Activated naive CD4-positive, alpha-beta T cell treated with anti-CD3 and anti-CD28 coated beads, Interleukin-2, amount 50 U/mL, for 16 hours (primary cell): ENCODE measurements at regions not wholly inside any gene's neighbourhood (a gene's known extent, or its start where the extent isn't known, plus 50 kb on each side); places are given as distances from the start of the nearest gene placed in this dataset.
"Not testable (repeated sequence)": the region's sequence is repeated elsewhere in the genome, so short reads cannot be mapped to it uniquely, and the experiment has no call there.

Experiments
- DNase-seq: peaks from one replicate; pipeline ENCODE4 v3.0.0-alpha.2; 2020

DNA sequence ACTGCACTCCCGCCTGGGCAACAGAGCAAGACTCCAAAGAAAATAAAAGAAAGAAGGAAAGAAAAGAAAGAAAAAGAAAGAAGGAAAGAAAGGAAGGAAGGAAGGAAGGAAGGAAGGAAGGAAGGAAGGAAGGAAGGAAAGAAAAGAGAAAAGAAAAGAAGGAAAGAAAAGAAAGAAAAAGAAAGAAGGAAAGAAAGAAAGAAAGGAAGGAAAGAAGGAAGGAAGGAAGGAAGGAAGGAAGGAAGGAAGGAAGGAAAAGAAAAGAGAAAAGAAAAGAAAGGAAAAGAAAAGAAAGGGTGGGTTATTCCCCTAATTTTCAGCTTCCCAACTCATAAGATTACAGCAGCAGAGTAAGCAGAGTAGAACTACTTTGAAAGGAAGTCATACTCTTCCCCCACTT, 64.4 kb downstream of the TMEM200C start:
- not testable (repeated sequence) for DNase-seq

GRCh38 chr18:5828913-5829312, 66.4 kb downstream of the TMEM200C start:
- no peak for DNase-seq

DNA sequence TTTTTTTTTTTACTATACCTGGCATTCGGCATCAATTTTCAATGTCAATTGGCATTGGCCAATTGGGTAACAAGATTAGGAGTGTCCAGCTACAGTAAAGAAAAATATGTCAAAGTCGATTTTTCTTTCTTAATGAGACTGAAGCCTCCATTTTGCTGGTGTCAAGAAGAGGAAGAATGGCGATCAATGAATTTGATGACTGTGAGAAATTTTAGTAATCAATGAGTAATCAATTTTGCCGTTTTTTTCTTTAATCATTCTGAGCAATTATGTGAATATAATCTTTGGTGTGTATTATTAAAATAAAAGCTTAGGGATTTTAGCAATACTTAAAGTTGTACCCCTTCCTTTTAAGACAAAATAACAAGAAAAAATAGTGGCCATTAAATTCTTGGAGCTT, 69.7 kb downstream of the TMEM200C start:
- no peak for DNase-seq

- no peak for DNase-seq
Measured at GRCh38 chr18:5824370-5824984, 70.8 kb downstream of the TMEM200C start.

DNA sequence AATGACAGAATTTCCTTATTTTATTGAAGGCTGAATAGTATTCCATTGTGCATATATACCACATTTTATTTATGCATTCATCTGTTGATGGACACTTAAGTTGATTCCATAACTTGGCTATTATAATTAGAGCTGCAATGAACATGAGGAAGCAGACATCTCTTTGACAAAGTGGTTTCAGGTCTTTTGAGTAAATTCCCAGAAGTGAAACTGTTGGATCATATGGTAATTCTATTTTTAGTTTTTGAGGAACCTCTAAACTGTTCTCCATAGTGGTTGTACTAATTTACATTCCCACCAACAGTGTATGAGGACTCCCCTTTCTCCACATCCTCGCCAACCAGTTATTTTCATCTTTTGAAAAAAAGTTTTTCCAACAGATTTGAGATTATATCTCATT, 77.5 kb downstream of the TMEM200C start:
- no peak for DNase-seq

GRCh38 chr18:5806860-5807259, 88.5 kb downstream of the TMEM200C start:
- no peak for DNase-seq

DNA sequence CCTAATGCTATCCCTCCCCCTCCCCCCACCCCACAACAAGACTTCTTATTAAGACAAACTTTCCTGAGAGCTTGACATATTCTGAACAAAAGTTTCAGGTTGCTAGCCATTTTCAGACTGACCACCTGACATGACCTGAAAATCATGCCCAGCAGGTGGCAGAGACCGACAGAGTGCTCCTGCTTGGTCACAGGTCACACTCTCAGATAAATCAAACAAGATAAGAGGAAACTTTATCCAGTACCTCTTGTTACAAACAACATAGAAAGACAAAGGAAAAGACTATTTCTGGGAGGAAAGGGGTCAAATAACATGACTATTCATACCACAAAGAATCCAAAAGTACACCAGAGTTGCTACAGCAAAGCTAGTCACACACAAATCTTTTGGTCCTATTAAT, 107.4 kb downstream of the TMEM200C start:
- no peak for DNase-seq

DNA sequence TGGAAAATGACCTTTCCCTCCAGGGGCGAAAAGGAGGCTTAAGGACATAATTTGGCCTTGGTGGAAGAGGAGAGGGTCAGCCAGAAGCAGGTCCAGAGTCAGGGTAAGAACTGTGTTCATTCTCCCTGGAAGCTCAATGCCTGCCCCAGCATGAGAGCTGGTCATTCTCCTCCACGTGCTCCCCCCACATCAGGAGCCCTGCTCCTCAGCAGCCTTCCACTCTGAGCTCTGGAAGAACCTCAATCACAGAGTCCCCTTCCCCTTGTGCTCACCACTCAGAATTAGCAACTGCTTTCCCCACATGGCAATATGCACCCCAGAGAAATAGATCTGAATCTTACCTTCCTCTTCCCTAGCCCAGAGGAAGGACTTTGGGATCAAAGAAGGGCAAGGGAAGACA, 115.4 kb downstream of the TMEM200C start:
- no peak for DNase-seq

DNA sequence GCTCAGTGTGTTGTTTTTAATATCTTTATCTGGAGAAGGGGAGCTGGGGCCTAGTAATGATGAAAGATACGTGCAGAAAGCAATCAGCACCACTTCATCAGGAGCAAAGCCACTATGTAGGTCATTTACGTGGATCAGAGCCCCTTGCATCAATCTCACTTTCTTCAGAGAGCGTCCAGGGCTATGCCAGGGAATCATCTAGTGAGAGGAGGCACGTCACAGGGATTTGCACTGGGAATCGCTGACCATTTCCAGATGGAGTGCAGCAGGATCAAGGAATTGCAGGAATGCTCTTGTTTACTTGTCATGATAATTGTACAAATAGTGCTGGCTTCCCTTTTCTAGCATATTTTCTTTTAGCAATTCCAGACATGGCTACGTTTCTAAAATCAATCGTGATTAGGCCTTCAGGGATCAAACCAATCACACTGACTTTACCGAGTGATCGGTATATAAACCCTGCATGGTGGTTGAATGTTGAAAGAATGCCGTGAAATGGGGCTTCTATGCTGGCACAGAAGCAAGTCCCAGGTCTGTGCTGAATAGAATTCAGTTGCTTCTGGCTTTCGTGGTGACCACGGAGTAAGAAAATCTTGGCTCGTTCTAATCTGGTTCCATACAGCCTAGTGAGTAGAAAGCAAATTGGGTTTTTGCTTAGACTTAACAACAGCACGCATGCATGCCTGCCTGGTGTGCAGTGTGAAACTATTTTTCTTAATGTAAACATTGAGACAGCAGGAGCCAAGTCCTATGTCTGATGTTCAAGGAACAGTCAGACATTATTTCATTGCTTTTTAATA, 122.8 kb downstream of the TMEM200C start:
- DNase-seq, result no peak

DNA sequence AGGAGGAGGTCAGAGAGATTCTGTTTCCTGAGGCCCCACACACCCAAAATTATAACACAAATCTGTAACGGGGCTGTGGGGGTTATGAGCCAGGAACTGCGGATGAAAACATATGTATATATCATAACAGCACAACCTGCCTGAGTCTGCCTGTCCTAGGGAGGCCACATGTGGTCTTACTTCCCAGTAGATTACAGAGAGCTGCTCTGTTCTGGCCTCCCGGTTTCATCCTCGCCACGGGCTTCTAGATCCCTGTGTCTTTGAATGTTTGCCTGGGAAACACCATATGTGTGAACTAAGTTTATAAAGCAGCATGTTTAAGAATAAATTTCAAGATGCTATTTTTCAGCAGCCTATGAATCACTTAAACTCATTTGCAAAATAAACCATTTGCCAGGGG, 124.0 kb downstream of the TMEM200C start:
- no peak for DNase-seq

GRCh38 chr18:5770176-5770575, 125.1 kb downstream of the TMEM200C start:
- no peak for DNase-seq

DNA sequence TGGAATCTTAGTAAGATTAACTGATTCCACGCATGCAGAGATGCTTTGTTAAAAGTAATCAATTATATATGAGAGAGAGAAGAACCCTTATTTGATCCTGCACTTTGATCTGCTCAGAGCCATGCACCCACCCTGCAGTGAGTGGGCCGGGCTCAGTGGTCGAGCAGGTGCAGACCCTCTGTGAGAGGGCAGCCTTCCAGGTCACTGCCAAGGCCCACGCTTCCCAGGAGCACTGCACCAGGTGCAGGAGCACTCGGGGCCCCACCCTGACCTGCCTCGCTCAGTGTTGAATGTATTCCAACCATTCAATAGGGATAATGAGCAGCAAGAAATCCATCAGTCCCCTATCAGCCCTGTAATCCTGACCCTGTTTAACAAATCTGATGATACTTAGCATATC, 126.9 kb downstream of the TMEM200C start:
- no peak for DNase-seq

GRCh38 chr18:5759194-5759593, 136.1 kb downstream of the TMEM200C start:
- DNase-seq, result no peak

DNA sequence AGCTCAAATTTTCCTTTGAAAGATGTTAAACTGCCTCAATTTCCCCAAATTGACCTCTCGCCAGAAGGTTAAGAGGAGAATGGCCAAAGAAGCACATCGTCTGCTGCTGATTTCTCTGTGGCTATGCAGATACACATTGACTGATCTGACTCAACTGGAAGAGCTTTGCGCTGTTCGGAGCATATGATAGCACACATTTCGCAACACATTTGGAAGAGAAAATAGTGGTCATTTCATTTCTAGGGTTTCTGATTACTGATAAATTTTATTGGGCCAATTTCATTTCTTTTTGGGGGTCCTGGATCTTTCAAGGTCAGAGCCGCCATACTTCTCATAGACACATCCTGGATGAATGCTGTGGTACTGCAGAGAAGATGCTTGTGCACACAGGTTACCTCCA, 138.5 kb downstream of the TMEM200C start:
- DNase-seq, result no peak

DNA sequence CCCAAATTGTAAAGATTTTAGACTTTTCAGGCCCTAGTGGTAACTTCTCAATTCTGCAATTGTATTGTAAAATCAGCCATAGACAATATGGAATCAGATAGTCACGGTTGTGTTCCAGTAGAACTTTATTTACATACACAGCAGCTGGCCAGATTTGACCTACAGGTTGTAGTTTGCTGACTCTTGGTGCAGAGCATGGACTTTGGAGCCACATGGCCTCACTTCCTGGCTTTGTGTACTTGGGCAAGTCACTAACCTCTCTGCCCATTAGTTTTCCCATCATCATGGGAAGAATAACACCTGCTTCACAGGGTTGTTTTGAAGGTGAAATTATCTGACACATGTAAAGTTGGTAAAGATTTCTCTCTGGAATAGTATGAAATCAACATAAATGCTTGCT, 147.6 kb downstream of the TMEM200C start:
- DNase-seq, result no peak

- no peak for DNase-seq
Measured at GRCh38 chr18:5746844-5747243, 148.5 kb downstream of the TMEM200C start.

GRCh38 chr18:5744659-5745058, 150.7 kb downstream of the TMEM200C start:
- no peak for DNase-seq

- DNase-seq, result no peak
Measured at GRCh38 chr18:5738526-5738925, 156.8 kb downstream of the TMEM200C start.

GRCh38 chr18:5732318-5732717, 163.0 kb downstream of the TMEM200C start:
- DNase-seq, result no peak

- no peak for DNase-seq
Measured at GRCh38 chr18:5729983-5730699, 165.2 kb downstream of the TMEM200C start.

DNA sequence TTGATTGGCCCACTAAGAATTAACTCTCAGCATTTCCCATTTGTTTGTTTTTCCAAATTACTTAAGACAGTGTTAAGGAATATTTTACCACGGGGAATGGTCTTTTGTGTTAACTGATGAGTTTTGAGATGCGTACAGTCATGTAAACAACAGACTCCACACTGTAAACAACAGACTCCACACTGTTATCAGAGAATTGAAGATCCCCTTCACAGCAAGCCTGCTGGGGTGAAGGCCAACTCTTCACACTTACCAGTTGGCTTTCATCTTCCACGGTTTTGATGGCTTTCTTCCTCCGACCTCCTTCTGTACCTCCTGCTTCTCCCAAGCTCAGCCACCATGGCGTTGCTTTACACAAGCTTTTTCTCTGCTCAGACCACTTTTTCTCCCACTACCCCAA, 166.8 kb downstream of the TMEM200C start:
- DNase-seq, result no peak

- DNase-seq, result no peak
Measured at GRCh38 chr18:5726011-5726410, 169.3 kb downstream of the TMEM200C start.

- DNase-seq, result no peak
Measured at GRCh38 chr18:5721924-5722323, 173.4 kb downstream of the TMEM200C start.

- DNase-seq, result no peak
Measured at GRCh38 chr18:5720132-5720531, 175.2 kb downstream of the TMEM200C start.
